ENCODE measurements at regions not wholly inside any gene's neighbourhood (a gene's known extent, or its start where the extent isn't known, plus 50 kb on each side); places are given as distances from the start of the nearest gene placed in this dataset.

GRCh38 chr9:89879276-89879675, 274.5 kb downstream of the GADD45G start:
- TF ChIP-seq, protein P1, sequence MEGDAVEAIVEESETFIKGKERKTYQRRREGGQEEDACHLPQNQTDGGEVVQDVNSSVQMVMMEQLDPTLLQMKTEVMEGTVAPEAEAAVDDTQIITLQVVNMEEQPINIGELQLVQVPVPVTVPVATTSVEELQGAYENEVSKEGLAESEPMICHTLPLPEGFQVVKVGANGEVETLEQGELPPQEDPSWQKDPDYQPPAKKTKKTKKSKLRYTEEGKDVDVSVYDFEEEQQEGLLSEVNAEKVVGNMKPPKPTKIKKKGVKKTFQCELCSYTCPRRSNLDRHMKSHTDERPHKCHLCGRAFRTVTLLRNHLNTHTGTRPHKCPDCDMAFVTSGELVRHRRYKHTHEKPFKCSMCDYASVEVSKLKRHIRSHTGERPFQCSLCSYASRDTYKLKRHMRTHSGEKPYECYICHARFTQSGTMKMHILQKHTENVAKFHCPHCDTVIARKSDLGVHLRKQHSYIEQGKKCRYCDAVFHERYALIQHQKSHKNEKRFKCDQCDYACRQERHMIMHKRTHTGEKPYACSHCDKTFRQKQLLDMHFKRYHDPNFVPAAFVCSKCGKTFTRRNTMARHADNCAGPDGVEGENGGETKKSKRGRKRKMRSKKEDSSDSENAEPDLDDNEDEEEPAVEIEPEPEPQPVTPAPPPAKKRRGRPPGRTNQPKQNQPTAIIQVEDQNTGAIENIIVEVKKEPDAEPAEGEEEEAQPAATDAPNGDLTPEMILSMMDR (IDR thresholded peaks at IDR 0.05): no peak
- no peak for TF ChIP-seq POLR2A (IDR thresholded peaks at IDR 0.05)
